OCI-LY7 (cell line): ENCODE measurements at regions not wholly inside any gene's neighbourhood (a gene's known extent, or its start where the extent isn't known, plus 50 kb on each side); places are given as distances from the start of the nearest gene placed in this dataset.

Source experiments
- BruUV-seq: library from RNA; stranded (reverse); fragments of 400-500 nt; replicated peaks from 2 replicates; lab custom pipeline; 2021; lab: Mats Ljungman, UMichigan
- CTCF ChIA-PET: fragments of 300-600 bp; sonication (Branson Sonifier 250); formaldehyde crosslinking; loops from one replicate; lab custom pipeline; 2022; ENCODE audit warnings: antibody characterized with exemption; ENCODE audit not compliant: unreplicated experiment; lab: Charles Lee
- POLR2A ChIA-PET: fragments of 300-600 bp; sonication (Branson Sonifier 250); formaldehyde crosslinking; loops from one replicate; lab custom pipeline; 2022; ENCODE audit warnings: antibody characterized with exemption; lab: Charles Lee
- DNase-seq: peaks from one replicate; pipeline ENCODE4 v3.0.0-alpha.2; 2015; ENCODE audit warnings: low spot score
- H2AFZ ChIP-seq: fragments of 200-600 bp; sonication (generic), shearing (Covaris generic); 2 replicates; pipeline ENCODE4 v1.6.1; 2014; ENCODE audit warnings: mild to moderate bottlenecking, antibody characterized with exemption, low read length, moderate library complexity
- H3K27ac ChIP-seq: fragments of 200-600 bp; sonication (generic); 2 replicates; pipeline ENCODE4 v1.5.1; 2014; ENCODE audit warnings: mixed run types, low read depth, mild to moderate bottlenecking, moderate library complexity, low read length, inconsistent platforms; ENCODE audit not compliant: poor library complexity, severe bottlenecking
- H3K36me3 ChIP-seq: fragments of 200-600 bp; sonication (generic); 2 replicates; pipeline ENCODE4 v1.6.1; 2014; ENCODE audit warnings: mild to moderate bottlenecking, antibody characterized with exemption, low read length, moderate library complexity, mixed read lengths; ENCODE audit not compliant: insufficient read depth
- H3K4me1 ChIP-seq: fragments of 200-600 bp; sonication (generic); 2 replicates; pipeline ENCODE4 v1.5.1; 2014; ENCODE audit warnings: mild to moderate bottlenecking, low read length; ENCODE audit not compliant: insufficient read depth, poor library complexity, severe bottlenecking
- H3K4me2 ChIP-seq: fragments of 200-600 bp; sonication (generic); 2 replicates; pipeline ENCODE4 v1.6.1; 2014; ENCODE audit warnings: mild to moderate bottlenecking, low read length
- H3K4me3 ChIP-seq: fragments of 200-600 bp; sonication (generic); 2 replicates; pipeline ENCODE4 v1.5.1; 2014; ENCODE audit warnings: mild to moderate bottlenecking, low read depth, low read length; ENCODE audit not compliant: poor library complexity, severe bottlenecking
- H3K79me2 ChIP-seq: fragments of 200-600 bp; sonication (generic); 2 replicates; pipeline ENCODE4 v1.6.1; 2016; ENCODE audit warnings: low read depth, mild to moderate bottlenecking, low read length, moderate library complexity, mixed read lengths; ENCODE audit not compliant: insufficient read depth
- H3K9me2 ChIP-seq: fragments of 200-600 bp; sonication (generic); 2 replicates; pipeline ENCODE4 v1.6.1; 2016; ENCODE audit warnings: mild to moderate bottlenecking, low read length, mixed read lengths; ENCODE audit not compliant: insufficient read depth
- H3K9me3 ChIP-seq: fragments of 200-600 bp; sonication (generic); 2 replicates; pipeline ENCODE4 v1.6.1; 2014; ENCODE audit warnings: mild to moderate bottlenecking, mixed run types, low read length, mixed read lengths
- H4K20me1 ChIP-seq: fragments of 200-600 bp; sonication (generic); 2 replicates; pipeline ENCODE4 v1.6.1; 2014; ENCODE audit warnings: mild to moderate bottlenecking, antibody characterized with exemption, low read length, moderate library complexity, mixed read lengths; ENCODE audit not compliant: insufficient read depth
- EZH2phosphoT487 ChIP-seq: fragments of 200-600 bp; sonication (generic); IDR thresholded peaks from 2 replicates; pipeline ENCODE4 v1.6.1; 2018; ENCODE audit warnings: low read depth, borderline replicate concordance, mild to moderate bottlenecking, mixed run types, antibody characterized with exemption, low read length, moderate library complexity, mixed read lengths
- intact Hi-C: fragments of 100-400 bp; cut with micrococcal nuclease; formaldehyde crosslinking; loops from one replicate; pipeline ENCODE4 v1.10.0; 2022; ENCODE audit not compliant: unreplicated experiment
- TF ChIP-seq, protein P1 (sequence below): fragments of 200-600 bp; sonication (generic); conservative IDR thresholded peaks from 2 replicates; pipeline ENCODE4 v1.5.1; 2014; ENCODE audit warnings: mild to moderate bottlenecking, antibody characterized with exemption, low read length, moderate library complexity, mixed read lengths

- no peak for DNase-seq
- no peaks in the 10 kb centered on the region for H3K36me3 ChIP-seq
- no peak overlapping the region for H2AFZ ChIP-seq
- ChIA-PET CTCF (no interaction called here), POLR2A (interaction anchor here (0.6 kb wide), 1 partner anchor 342 kb away, joined by 3 read pairs; no protein-coding TSS in a partner anchor)
- BruUV-seq = no TSS peak
- H3K9me2 ChIP-seq = no peaks in the 10 kb centered on the region
- H4K20me1 ChIP-seq = no peaks in the 10 kb centered on the region
- TF ChIP-seq, protein P1, sequence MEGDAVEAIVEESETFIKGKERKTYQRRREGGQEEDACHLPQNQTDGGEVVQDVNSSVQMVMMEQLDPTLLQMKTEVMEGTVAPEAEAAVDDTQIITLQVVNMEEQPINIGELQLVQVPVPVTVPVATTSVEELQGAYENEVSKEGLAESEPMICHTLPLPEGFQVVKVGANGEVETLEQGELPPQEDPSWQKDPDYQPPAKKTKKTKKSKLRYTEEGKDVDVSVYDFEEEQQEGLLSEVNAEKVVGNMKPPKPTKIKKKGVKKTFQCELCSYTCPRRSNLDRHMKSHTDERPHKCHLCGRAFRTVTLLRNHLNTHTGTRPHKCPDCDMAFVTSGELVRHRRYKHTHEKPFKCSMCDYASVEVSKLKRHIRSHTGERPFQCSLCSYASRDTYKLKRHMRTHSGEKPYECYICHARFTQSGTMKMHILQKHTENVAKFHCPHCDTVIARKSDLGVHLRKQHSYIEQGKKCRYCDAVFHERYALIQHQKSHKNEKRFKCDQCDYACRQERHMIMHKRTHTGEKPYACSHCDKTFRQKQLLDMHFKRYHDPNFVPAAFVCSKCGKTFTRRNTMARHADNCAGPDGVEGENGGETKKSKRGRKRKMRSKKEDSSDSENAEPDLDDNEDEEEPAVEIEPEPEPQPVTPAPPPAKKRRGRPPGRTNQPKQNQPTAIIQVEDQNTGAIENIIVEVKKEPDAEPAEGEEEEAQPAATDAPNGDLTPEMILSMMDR = no peak
- no peak for TF ChIP-seq EZH2phosphoT487
- no peaks in the 10 kb centered on the region for H3K79me2 ChIP-seq
- no peak overlapping the region for H3K4me3 ChIP-seq
- no peak overlapping the region for H3K4me2 ChIP-seq
- no peaks in the 10 kb centered on the region for H3K4me1 ChIP-seq
- no peaks in the 10 kb centered on the region for H3K9me3 ChIP-seq
- intact Hi-C loops = no loop called here
- H3K27ac ChIP-seq = no peak overlapping the region
Measured at GRCh38 chr2:51921076-51921475, 889.1 kb upstream of the NRXN1 start.

DNA sequence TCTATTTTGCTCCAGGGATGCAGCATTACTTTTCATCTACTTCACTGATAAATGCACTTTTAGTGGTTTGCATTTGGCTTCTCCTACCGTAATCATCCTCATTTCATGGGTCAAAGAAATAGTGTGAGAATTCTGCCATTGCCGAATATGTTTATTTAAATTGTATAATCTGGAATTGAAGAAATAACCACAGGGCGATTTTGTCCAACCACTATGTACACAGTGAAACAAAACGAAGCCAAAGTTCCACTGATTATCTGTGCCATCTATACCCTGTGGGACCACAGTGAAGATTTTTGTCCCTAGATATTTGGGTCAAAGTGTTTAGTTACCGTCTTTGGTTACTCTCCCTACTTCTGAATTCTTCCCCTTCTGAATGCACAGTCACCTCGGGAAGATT is 888.6 kb upstream of the NRXN1 start:
- intact Hi-C loops = no loop called here

DNA sequence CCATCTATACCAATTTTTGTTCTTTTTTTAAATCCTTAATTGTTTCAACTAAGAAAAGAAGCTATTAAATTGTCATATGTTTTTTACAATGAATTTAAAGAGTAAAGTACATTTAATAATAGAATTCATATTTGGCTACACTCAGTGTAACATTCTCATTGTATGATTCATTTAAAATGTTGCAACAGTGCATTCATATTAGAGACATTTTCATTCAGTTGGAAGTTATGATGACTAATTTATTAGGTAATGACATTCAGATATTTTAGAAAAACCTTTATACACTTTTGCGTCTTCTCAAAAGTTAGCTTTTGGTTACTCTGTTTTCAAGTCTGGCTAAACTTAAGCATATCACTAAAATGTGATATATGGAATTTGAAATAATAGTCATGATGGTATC is 887.5 kb upstream of the NRXN1 start:
- no peak for DNase-seq
- Histone ChIP-seq H3K27ac (no peak overlapping the region), H3K4me3 (no peak overlapping the region), H3K9me3 (no peaks in the 10 kb centered on the region), H4K20me1 (no peaks in the 10 kb centered on the region), H3K36me3 (no peaks in the 10 kb centered on the region), H3K79me2 (no peaks in the 10 kb centered on the region), H3K4me1 (no peaks in the 10 kb centered on the region), H3K9me2 (no peaks in the 10 kb centered on the region), H2AFZ (no peak overlapping the region), H3K4me2 (no peak overlapping the region)
- CTCF ChIA-PET = no interaction called here
- POLR2A ChIA-PET = interaction anchor here (0.5 to 1.1 kb wide), 3 partner anchors 10 to 852 kb away, joined by 3 to 4 read pairs (median 3); no protein-coding TSS in a partner anchor
- intact Hi-C loops = no loop called here
- no peak for TF ChIP-seq EZH2phosphoT487
- TF ChIP-seq, protein P1 = no peak
- no TSS peak for BruUV-seq

More for the DNA sequence above, 888.6 kb upstream of the NRXN1 start:
- Histone ChIP-seq H3K4me3 (no peak overlapping the region), H3K9me2 (no peaks in the 10 kb centered on the region), H3K79me2 (no peaks in the 10 kb centered on the region), H4K20me1 (no peaks in the 10 kb centered on the region), H3K36me3 (no peaks in the 10 kb centered on the region), H3K4me2 (no peak overlapping the region), H3K4me1 (no peaks in the 10 kb centered on the region), H3K27ac (no peak overlapping the region), H2AFZ (no peak overlapping the region), H3K9me3 (no peaks in the 10 kb centered on the region)
- POLR2A ChIA-PET = no interaction called here
- BruUV-seq = no TSS peak
- no peak for TF ChIP-seq EZH2phosphoT487
- TF ChIP-seq, protein P1 = no peak
- CTCF ChIA-PET = no interaction called here
- no peak for DNase-seq
